ENCODE measurements at regions not wholly inside any gene's neighbourhood (a gene's known extent, or its start where the extent isn't known, plus 50 kb on each side); places are given as distances from the start of the nearest gene placed in this dataset.
"Not testable (repeated sequence)": the region's sequence is repeated elsewhere in the genome, so short reads cannot be mapped to it uniquely, and the experiment has no call there.

- FAIRE-seq: no peak
Observed at GRCh38 chr5:17989036-17989435, 354.8 kb downstream of the TAF11L14 start.

DNA sequence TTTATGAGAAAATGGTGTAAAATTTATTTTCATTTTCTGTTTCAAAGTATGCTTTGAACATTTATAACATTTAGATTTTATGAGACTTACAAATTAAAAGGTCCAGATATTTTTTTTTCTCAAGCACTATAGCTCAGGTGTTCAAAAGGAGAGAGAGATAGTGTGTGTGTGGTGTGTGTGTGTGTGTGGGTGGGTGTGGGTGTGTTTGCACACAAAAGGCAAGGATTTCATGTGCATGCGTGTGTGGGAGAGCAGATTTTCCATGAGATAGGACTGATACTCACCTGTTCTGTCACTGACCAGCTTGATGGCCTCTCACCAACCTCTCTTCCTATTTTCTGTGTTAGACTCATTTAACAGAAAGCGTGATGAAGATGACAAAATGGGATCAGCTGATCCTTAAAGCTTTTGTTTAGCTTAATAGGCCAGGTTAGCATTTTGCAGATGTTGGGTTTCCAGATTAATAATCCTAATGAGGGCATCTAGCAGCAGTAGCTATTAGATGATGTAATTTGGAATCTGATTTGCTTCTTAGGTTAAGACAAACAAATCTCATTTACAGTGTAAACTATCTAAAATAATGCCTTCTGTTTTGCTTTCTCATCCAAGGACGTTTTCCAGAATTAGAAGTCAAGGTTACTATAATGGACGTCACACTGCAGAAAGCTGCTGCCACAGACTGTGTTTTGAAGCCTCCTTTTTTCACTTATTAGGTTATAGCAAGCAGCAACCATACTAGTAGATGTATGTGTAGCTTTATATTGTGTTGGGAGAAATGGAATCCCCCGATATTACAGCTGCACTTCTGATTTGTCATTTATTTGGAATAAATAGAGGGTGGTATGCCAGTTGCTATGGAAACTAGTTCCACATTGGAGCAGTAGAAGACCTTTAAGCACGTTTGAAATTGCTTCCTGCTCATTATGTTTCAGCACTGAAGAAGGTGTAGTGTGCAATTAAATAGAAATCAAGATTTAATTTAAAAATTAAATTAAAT, 355.6 kb downstream of the TAF11L14 start:
- FAIRE-seq: peak; percentile 98

GRCh38 chr5:17991775-17992174, 357.5 kb downstream of the TAF11L14 start:
- no peak for FAIRE-seq

DNA sequence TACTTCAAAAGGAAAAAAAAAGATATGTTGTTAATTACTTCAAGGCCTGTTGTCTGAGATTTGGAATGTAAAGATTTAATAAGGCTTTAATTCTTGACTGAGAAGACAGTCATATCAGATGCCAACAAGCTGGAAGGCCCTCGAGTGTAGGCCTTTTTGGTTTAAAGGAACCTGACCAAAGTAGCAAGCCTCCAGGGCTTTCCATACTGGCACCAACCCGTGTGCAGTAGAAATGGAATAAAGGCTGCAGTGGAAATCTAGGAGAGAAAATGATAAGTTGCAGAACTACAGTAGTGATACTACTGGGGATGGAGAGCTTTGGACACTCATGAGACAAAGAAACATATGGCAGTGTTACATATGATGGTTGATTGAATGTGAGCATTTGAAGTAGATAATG, 358.0 kb downstream of the TAF11L14 start:
- FAIRE-seq: no peak

DNA sequence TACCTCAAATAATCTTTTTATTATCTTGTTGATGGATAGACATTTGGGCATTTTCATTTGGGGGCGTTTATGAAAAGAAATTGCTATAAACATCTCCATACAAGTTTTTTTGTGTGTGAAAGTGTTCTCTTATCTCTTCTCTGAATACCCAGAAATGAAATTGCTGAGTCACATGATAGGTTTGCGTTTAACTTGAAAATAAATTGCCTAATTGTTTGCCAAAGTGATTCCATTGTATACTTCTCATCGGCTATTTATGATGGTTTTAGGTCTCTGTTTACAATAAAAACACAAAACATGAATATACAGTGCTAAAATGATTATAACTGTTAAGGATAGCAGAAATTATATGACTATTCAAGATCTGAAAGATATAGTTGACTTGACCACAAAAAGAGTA, 361.7 kb downstream of the TAF11L14 start:
- FAIRE-seq: no peak

DNA sequence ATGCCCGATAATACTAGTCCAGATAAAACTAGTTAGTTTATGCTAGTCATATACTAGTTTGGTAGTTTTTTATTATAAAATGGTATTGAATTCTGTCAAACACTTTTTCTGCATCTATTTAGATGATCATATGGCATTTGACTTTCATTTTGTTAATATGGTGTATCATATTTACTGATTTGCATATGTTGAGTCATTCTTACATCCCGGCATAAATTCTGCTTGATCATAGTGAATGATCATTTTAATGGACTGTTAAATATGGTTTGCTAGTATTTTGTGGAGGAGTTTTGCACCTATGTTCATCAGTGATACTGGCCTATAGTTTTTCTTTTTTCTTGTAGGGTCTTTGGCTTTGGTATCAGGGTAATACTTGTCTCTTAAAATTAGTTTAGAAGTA, 365.6 kb downstream of the TAF11L14 start:
- no peak for FAIRE-seq

DNA sequence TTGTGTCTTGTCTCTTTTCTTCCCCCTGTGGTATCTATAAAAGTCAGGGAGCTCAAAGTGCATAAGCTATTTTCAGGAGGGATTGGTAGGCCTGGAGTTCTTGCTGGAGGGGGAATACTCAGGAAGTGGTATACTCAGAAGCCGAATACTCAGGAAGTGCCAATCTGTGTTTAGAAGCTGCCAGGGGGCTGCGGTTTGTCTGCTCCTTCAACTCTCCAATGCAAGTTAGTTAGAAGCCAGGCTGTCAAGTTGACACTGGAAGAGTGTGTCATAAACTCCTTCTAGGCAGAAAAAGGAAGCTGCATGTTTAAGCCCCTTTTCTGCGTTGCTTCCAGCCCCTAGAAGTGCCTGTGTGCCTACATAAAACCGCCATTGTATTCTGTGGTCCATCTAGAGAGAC, 366.5 kb downstream of the TAF11L14 start:
- FAIRE-seq: no peak

DNA sequence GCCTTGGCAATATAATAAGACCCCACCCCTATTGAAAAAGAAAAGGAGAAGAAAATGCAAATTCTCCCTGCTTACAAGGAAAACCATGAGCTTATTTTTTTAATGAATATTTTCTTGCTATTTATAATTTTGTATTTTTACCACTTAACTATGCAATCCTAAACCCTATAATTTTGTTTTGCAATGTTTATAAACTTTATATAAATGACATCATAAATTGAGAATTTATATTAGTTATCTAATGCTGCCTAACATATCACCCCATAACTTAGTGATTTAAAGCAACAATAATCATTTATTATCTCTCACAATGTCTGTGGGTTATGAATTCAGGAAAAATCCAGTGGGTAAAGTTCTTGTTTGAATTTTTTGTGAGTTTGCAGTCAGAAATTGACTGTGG, 369.1 kb downstream of the TAF11L14 start:
- no peak for FAIRE-seq

GRCh38 chr5:18003784-18004183, 369.5 kb downstream of the TAF11L14 start:
- no peak for FAIRE-seq

GRCh38 chr5:18006235-18006634, 372.0 kb downstream of the TAF11L14 start:
- FAIRE-seq: not testable (repeated sequence)

DNA sequence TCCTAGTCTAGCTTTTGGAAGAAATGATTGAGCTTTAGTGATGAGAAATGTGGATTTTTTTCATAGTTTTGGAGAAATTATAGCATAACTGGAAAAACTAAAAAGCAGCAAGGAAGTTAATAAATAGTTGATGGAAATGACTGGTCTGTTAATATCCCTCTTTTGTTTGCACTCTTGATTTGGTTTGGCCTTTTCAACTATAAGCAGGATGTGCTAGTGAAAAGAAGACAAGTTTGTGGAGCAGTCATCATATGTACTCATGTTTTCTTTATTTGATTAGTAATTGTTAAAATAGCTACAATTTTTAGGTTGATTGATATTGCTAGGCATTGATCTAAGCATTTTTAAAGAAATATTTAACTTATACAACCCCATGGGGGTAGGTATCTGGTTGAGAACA, 374.7 kb downstream of the TAF11L14 start:
- peak; percentile 21 for FAIRE-seq

- no peak for FAIRE-seq
Observed at GRCh38 chr5:18010053-18010452, 375.8 kb downstream of the TAF11L14 start.

- FAIRE-seq: no peak
Observed at GRCh38 chr5:18018472-18018871, 384.2 kb downstream of the TAF11L14 start.

DNA sequence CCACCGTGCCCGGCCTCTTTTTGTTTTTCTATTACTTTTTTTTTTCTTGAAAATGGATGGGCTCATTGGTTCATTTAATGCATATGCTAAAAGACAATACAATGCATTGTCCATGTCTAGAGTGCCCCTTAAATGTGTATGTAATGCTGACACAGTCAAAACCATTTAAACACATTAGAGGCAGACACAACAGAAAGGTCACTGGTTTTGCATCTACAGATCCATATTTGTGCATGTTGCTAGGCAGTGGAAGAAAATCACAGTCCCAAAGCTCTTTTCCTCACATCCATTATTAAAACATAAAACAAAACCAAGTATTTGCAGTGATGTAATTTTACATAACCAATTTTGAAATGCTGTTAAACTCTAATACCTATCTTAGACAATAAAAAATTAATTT, 389.0 kb downstream of the TAF11L14 start:
- peak; percentile 93 for FAIRE-seq

DNA sequence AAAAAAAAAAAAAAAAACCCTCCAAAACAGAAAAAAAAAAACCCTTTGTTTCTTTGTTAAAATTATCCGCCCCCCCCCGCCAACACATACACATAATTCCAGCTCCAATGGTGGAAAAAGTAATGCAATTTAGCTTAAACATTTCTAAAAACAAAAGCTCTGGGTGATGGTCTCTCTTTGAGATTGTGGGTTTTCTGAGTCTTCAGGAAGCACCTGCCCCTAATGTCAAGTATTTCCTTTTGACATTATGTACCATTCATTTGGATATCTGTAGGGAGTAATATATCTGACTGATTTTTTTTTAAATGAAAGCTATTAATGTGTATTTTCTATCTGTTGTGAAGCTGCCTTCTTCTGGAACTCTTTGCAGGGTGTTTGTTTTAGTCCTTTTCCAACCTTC, 389.7 kb downstream of the TAF11L14 start:
- no peak for FAIRE-seq

DNA sequence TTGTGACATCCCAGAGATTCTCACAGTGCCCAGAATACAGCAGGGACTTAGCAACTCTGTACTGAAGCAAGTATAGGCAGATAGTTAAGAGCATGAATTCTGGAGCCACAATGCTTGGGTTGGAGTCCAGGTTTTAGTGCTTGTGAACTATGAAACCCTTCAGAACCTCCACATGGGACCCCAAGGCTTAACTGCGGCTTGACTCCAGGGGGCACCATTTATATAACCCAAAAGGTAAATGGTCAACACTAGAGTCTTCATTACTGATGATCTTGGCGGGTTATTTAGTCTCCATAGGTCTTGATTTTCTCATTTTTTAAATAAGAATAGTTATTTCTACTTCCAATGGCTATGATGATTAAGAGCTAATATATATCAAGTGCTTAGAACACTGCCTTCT, 390.3 kb downstream of the TAF11L14 start:
- FAIRE-seq: no peak

DNA sequence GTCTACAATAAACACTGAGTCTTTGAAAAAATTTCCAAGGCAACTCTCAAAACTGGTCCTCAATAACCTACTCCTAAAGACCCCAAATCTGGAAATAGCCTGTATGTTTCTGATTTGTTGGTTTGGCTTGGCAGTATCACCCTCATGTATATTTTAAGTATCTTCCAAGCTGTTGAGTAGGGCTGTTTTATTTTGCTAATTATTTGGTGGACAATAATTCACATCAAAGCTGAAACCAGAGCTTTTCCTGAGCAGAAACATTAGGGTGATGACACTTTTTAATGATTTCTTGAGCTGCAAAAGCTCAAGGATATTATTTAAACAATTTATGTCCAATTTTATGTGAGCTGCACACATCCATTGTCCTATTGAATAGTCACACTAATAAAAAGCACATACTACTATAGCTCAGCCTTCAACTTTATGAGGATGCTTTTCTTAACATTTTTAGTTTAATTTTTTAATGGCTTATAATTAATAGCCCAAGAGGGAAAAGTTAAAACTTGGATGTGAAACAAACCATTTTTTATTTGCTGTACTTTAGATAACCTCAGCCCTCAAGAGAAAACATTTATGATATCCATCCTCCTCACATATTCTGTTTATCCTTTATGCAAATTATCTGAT, 393.1 kb downstream of the TAF11L14 start:
- no peak for FAIRE-seq

GRCh38 chr5:18028036-18028435, 393.8 kb downstream of the TAF11L14 start:
- FAIRE-seq: no peak

DNA sequence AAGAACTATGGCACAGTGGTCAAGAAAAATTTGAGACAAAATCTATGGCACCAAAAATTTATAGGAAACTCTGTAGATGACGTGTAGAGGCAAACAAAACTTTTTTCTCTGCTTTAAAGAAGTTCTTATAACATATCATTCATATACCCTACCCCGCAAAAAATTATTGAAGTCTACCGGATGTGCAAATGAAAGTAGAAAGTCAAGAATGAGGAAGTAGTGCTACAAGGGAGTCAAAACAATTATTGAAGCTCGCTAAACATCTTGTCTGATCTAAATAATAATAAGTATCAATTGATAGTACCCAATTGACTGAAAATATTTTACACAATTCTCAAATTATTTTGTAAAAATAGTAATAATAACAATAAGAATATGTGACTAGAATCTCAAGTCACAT, 398.5 kb downstream of the TAF11L14 start:
- no peak for FAIRE-seq

DNA sequence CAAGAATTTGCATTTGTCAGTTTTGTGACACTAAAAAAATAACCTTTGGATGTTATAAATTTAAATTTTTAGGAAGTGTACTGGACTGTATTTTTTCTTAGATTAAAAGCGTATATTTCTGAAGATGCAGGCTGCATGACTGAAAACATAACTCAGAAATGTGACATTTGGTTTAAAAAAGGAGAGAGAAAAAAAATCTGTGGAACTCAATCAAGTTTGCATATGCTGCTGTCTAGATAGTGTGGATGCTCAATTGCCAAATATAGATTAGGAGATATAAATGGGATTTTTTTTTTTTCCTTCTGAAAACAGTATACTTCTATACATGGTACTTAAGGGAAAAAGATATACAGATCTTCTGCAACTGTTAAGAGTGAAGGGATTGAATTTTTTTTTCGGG, 402.3 kb downstream of the TAF11L14 start:
- FAIRE-seq: no peak

DNA sequence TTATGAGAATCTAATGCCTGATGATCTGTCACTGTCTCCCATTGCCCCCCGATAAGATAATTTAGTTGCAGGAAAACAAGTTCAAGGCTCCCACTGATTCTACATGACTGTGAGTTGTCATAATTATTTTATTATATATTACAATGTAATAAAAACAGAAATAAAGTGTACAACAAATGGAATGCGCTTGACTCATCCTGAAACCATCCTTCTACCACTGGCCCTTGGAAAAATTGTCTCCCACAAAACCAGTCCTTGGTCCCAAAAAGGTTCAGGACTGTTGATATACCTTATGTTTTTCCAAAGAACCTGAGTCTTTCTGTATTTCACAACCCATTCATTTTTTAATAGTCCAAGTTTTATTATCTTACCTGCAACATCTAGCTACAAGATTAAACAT, 403.5 kb downstream of the TAF11L14 start:
- no peak for FAIRE-seq

DNA sequence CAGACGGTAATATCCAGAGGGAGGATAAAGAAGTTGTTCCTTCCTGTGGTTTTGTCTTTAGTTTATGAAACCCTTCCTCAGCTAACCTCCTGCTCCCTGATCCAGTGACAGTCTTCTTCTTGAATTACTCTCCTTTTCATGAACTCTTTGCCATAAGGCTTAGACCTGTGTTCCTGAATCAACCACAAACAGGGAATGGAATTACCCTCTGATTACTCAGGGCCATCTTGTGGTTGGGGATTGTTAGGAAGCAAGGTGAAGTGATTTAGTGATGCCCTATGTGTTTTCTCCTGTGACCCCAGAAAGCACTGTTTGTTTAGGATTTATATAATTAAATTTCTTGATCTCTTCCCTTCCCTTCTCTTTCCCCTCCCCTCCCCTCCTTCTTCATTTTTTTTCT, 409.1 kb downstream of the TAF11L14 start:
- no peak for FAIRE-seq

DNA sequence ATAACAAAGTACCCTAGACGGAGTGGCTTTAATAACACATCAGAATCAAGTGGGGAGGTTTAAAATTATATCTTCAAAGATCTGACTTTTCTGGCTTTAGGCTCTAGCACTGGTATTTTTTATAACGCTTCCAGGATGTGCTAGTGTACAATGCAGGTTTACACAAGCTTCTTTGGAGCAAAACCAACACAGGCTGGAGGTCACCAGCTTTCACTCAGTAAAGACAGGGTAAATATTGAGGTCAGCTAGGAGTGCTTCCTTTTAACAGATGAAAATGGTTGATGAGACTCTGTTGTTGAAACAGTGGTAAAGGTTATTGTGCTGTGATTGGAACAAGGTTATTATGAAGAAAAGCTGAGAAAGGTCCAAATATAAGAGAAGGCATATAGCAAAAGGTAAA, 414.2 kb downstream of the TAF11L14 start:
- peak; percentile 98 for FAIRE-seq

DNA sequence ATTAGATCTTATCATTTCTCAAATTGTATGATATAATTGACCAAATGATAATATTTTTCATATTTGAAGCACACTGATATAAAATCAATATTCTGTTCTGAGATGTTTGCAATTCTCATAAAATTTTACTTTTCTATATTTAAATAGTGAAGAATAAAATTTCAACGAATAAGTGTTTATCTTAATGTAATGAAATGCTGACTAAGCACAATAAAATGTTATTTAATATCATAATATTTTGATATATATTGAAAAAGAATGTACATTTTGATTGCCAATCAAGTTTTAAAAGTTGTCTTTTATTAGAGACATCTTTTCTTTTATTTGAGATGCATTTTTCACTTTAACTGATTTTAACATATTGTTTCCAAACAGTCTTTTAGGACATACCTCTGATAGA, 416.1 kb downstream of the TAF11L14 start:
- FAIRE-seq: peak; percentile 71
